Endothelial cell of umbilical vein (primary cell): ENCODE measurements at regions not wholly inside any gene's neighbourhood (a gene's known extent, or its start where the extent isn't known, plus 50 kb on each side); places are given as distances from the start of the nearest gene placed in this dataset.

Experiments
- BruUV-seq: library from RNA; stranded (reverse); fragments of 400-500 nt; replicated peaks from 2 replicates; lab custom pipeline; 2021; lab: Mats Ljungman, UMichigan
- CTCF ChIA-PET: fragments of 300-600, 350-600 bp; sonication (Branson Sonifier 250); formaldehyde crosslinking; loops from one replicate; lab custom pipeline; 2021; ENCODE audit warnings: antibody characterized with exemption, inconsistent platforms; lab: Charles Lee
- POLR2A ChIA-PET: fragments of 300-600, 350-600 bp; sonication (Branson Sonifier 250); formaldehyde crosslinking; loops from one replicate; lab custom pipeline; 2021; ENCODE audit warnings: antibody characterized with exemption, inconsistent platforms; lab: Charles Lee
- DNase-seq: peaks from one replicate; pipeline ENCODE4 v3.0.0-alpha.2; 2011; ENCODE audit warnings: low read depth, low spot score
- FAIRE-seq: peaks from 2 replicates; lab custom pipeline; 2011; peaks lifted over from hg19 to GRCh38; lab: Jason Lieb, UNC
- H2AFZ ChIP-seq: 2 replicates; pipeline ENCODE4 v1.6.0; 2012; ENCODE audit warnings: low read depth, low read length, control low read depth, inconsistent platforms
- H3K27ac ChIP-seq: 2 replicates; pipeline ENCODE4 v1.5.1; 2011; ENCODE audit warnings: low read depth, mild to moderate bottlenecking, control low read depth, low read length, moderate library complexity; ENCODE audit not compliant: insufficient read depth
- H3K27me3 ChIP-seq, 2 experiments: 2 replicates each; pipeline versions ENCODE4 v1.6.0 to v1.6.1; 2011; ENCODE audit warnings: low read length in 2 of 2, mixed read lengths in 1 of 2; ENCODE audit not compliant: control insufficient read depth in 2 of 2, insufficient read depth in 2 of 2
- H3K36me3 ChIP-seq, 2 experiments: 2 replicates in 1 of 2; 3 replicates in 1 of 2; pipeline ENCODE4 v1.5.1; 2011; ENCODE audit warnings: low read length in 2 of 2, mild to moderate bottlenecking in 1 of 2, moderate library complexity in 1 of 2; ENCODE audit not compliant: control insufficient read depth in 2 of 2, insufficient read depth in 2 of 2; ENCODE audit errors: extremely low read depth in 1 of 2
- H3K4me1 ChIP-seq: 3 replicates; pipeline ENCODE4 v1.5.1; 2011; ENCODE audit warnings: mild to moderate bottlenecking, low read length; ENCODE audit not compliant: control insufficient read depth, insufficient read depth; ENCODE audit errors: extremely low read depth
- H3K4me2 ChIP-seq: 2 replicates; pipeline ENCODE4 v1.6.1; 2011; ENCODE audit warnings: low read length, control low read depth, mixed read lengths; ENCODE audit not compliant: insufficient read depth
- H3K4me3 ChIP-seq, 3 experiments: fragments of 200-600 bp in 1 of 3; sonication (generic), shearing (Covaris generic) in 1 of 3; replicated peaks in 1 of 3; 2 replicates each; pipeline ENCODE4 v1.5.1; 2011 to 2016; ENCODE audit warnings: control low read depth in 3 of 3, low read length in 3 of 3, mild to moderate bottlenecking in 2 of 3, inconsistent platforms in 1 of 3, low read depth in 1 of 3, moderate library complexity in 1 of 3; ENCODE audit not compliant: insufficient read depth in 1 of 3
- H3K79me2 ChIP-seq: 2 replicates; pipeline ENCODE4 v1.6.0; 2012; ENCODE audit warnings: low read length, inconsistent platforms; ENCODE audit not compliant: control insufficient read depth, insufficient read depth
- H3K9ac ChIP-seq: replicated peaks from 2 replicates; pipeline ENCODE3; 2011; ENCODE audit warnings: low read length, control low read depth; ENCODE audit not compliant: insufficient read depth; ENCODE audit errors: extremely low read depth
- H3K9me1 ChIP-seq: replicated peaks from 3 replicates; pipeline ENCODE4 v1.6.0; 2011; ENCODE audit warnings: mild to moderate bottlenecking, low read length; ENCODE audit not compliant: control insufficient read depth, insufficient read depth; ENCODE audit errors: extremely low read depth
- H3K9me3 ChIP-seq: replicated peaks from 2 replicates; pipeline ENCODE4 v1.5.1; 2012; ENCODE audit warnings: low read length, inconsistent platforms; ENCODE audit not compliant: control insufficient read depth, insufficient read depth
- H4K20me1 ChIP-seq: replicated peaks from 2 replicates; pipeline ENCODE3; 2011; ENCODE audit warnings: mild to moderate bottlenecking, low read length; ENCODE audit not compliant: control insufficient read depth, insufficient read depth; ENCODE audit errors: extremely low read depth
- CTCF ChIP-seq, 2 donors: IDR thresholded peaks; 1 replicate in 1 of 2; 2 replicates in 1 of 2; pipeline ENCODE4 v1.5.1; 2011; ENCODE audit warnings: low read length in 2 of 2, mild to moderate bottlenecking in 2 of 2, moderate library complexity in 2 of 2, control low read depth in 1 of 2, inconsistent platforms in 1 of 2, low read depth in 1 of 2; ENCODE audit not compliant: insufficient read depth in 1 of 2; ENCODE audit errors: extremely low read depth in 1 of 2
- EZH2 ChIP-seq: IDR thresholded peaks from 2 replicates; pipeline ENCODE4 v1.6.1; 2012; ENCODE audit warnings: borderline replicate concordance, low read depth, mild to moderate bottlenecking, moderate library complexity, low read length, inconsistent platforms; ENCODE audit not compliant: severe bottlenecking
- FOS ChIP-seq: IDR thresholded peaks from 2 replicates; pipeline ENCODE4 v1.6.1; 2011; ENCODE audit warnings: mild to moderate bottlenecking, low read length, moderate library complexity, borderline replicate concordance; ENCODE audit not compliant: insufficient read depth
- GATA2 ChIP-seq: IDR thresholded peaks from 2 replicates; pipeline ENCODE4 v1.7.0; 2011; ENCODE audit warnings: low read depth, mild to moderate bottlenecking, moderate library complexity, mixed read lengths, low read length; ENCODE audit not compliant: insufficient read length, insufficient read depth
- JUN ChIP-seq: IDR thresholded peaks from 2 replicates; pipeline ENCODE4 v1.6.1; 2011; ENCODE audit warnings: borderline replicate concordance, low read depth; ENCODE audit not compliant: insufficient read length, insufficient read depth
- MAX ChIP-seq: IDR thresholded peaks from 2 replicates; pipeline ENCODE4 v1.6.1; 2011; ENCODE audit not compliant: insufficient read depth, insufficient read length
- MYC ChIP-seq: IDR thresholded peaks from one replicate; pipeline ENCODE4 v1.6.1; 2011; ENCODE audit warnings: mild to moderate bottlenecking, low read depth, low read length
- POLR2A ChIP-seq: IDR thresholded peaks from 2 replicates; pipeline ENCODE4 v1.6.1; 2012; ENCODE audit warnings: low read depth, mild to moderate bottlenecking, control low read depth, low read length
- POLR2AphosphoS5 ChIP-seq: IDR thresholded peaks from 2 replicates; pipeline ENCODE4 v1.6.1; 2012; ENCODE audit warnings: low read depth, mild to moderate bottlenecking, control low read depth, low read length, moderate library complexity; ENCODE audit not compliant: insufficient read depth
- dilution Hi-C: fragments of 300-500 bp; cut with MboI; formaldehyde crosslinking; loops from one replicate; pipeline ENCODE4 v1.15.0; 2019; ENCODE audit warnings: low sequenced_read_pairs; ENCODE audit not compliant: extremely low pct_ligation_motif_present
- intact Hi-C: fragments of 100-400 bp; cut with micrococcal nuclease; formaldehyde crosslinking; loops from one replicate; pipeline ENCODE4 v1.10.0; 2022

GRCh38 chr1:63230722-63231121 lies 91.6 kb upstream of the FOXD3 start:
- H3K27ac ChIP-seq = no peak overlapping the region
- H3K4me2 ChIP-seq = no peak overlapping the region
- H3K9me1 ChIP-seq = no peaks in the 10 kb centered on the region
- H3K36me3 ChIP-seq = no peaks in the 10 kb centered on the region
- no peak overlapping the region for H3K9ac ChIP-seq
- dilution Hi-C loops = no loop called here
- BruUV-seq = no TSS peak
- H3K9me3 ChIP-seq = no peaks in the 10 kb centered on the region
- H3K4me1 ChIP-seq = no peaks in the 10 kb centered on the region
- no peaks in the 10 kb centered on the region for H4K20me1 ChIP-seq
- POLR2A ChIA-PET = interaction anchor here (0.5 kb wide), 1 partner anchor 1616 kb away, joined by 7 read pairs; no protein-coding TSS in a partner anchor
- H3K4me3 ChIP-seq = no peak overlapping the region
- no peaks in the 10 kb centered on the region for H3K27me3 ChIP-seq
- H2AFZ ChIP-seq = no peak overlapping the region
- DNase-seq (no peak), FAIRE-seq (no peak)
- H3K79me2 ChIP-seq = no peaks in the 10 kb centered on the region
- intact Hi-C loops = no loop called here
- CTCF ChIA-PET = interaction anchor here (0.6 to 1.3 kb wide), 2 partner anchors 13 to 290 kb away, joined by 3 to 4 read pairs; no protein-coding TSS in a partner anchor
- TF ChIP-seq FOS = no peak
- TF ChIP-seq POLR2A = no peak
- TF ChIP-seq MAX = no peak
- no peak for TF ChIP-seq GATA2
- no peak for TF ChIP-seq CTCF (IDR thresholded peaks at IDR 0.05; ENCODE audit: extremely low read depth in 1 of 2, insufficient read depth in 1 of 2, low read depth in 1 of 2, low read length in 2 of 2)
- no peak for TF ChIP-seq EZH2
- TF ChIP-seq JUN = no peak
- no peak for TF ChIP-seq MYC
- TF ChIP-seq POLR2AphosphoS5 = no peak
